PC-3 (cell line): ENCODE measurements at regions not wholly inside any gene's neighbourhood (a gene's known extent, or its start where the extent isn't known, plus 50 kb on each side); places are given as distances from the start of the nearest gene placed in this dataset.

Source experiments
- ATAC-seq: fragments of 200-7000 bp; cut with Tn5 transposase; 2 replicates; pipeline ENCODE4 v1.9.1; 2020; ENCODE audit warnings: mild to moderate bottlenecking, moderate library complexity
- BruUV-seq: library from RNA; stranded (reverse); fragments of 400-500 nt; replicated peaks from 2 replicates; lab custom pipeline; 2021; lab: Mats Ljungman, UMichigan
- CTCF ChIA-PET: fragments of 300-600 bp; sonication (Branson Sonifier 250); formaldehyde crosslinking; loops from one replicate; lab custom pipeline; 2022; ENCODE audit warnings: antibody characterized with exemption; lab: Charles Lee
- POLR2A ChIA-PET: fragments of 300-600 bp; sonication (Branson Sonifier 250); formaldehyde crosslinking; loops from one replicate; lab custom pipeline; 2022; ENCODE audit warnings: antibody characterized with exemption; ENCODE audit not compliant: unreplicated experiment; lab: Charles Lee
- DNase-seq: peaks from one replicate; pipeline ENCODE4 v3.0.0-alpha.2; 2015
- H2AFZ ChIP-seq: fragments of 300-600 bp; sonication (generic); 2 replicates; pipeline ENCODE4 v1.6.0; 2016; ENCODE audit warnings: antibody characterized with exemption, low read length
- H3F3A ChIP-seq: fragments of 300-600 bp; sonication (generic); one replicate; pipeline ENCODE4 v1.6.0; 2017; ENCODE audit warnings: antibody characterized with exemption, low read length, control low read depth, mild to moderate bottlenecking; ENCODE audit not compliant: unreplicated experiment
- H3K27ac ChIP-seq: fragments of 300-600 bp; sonication (generic); 2 replicates; pipeline ENCODE4 v1.5.1; 2016; ENCODE audit warnings: mild to moderate bottlenecking, low read length
- H3K27me3 ChIP-seq: fragments of 300-600 bp; sonication (generic); 2 replicates; pipeline ENCODE4 v1.6.1; 2016; ENCODE audit warnings: low read length, mixed read lengths
- H3K36me3 ChIP-seq: fragments of 300-600 bp; sonication (generic); 2 replicates; pipeline ENCODE4 v1.6.1; 2016; ENCODE audit warnings: low read depth, mixed run types, low read length, mixed read lengths
- H3K4me1 ChIP-seq: fragments of 300-600 bp; sonication (generic); 2 replicates; pipeline ENCODE4 v1.5.1; 2016; ENCODE audit warnings: low read length; ENCODE audit not compliant: insufficient read depth
- H3K4me2 ChIP-seq: fragments of 300-600 bp; sonication (generic); 2 replicates; pipeline ENCODE4 v1.6.0; 2016; ENCODE audit warnings: low read length
- H3K4me3 ChIP-seq: fragments of 300-600 bp; sonication (generic); 2 replicates; pipeline ENCODE4 v1.5.1; 2016; ENCODE audit warnings: mild to moderate bottlenecking, low read length, mixed read lengths
- H3K79me2 ChIP-seq: fragments of 300-600 bp; sonication (generic); 2 replicates; pipeline ENCODE4 v1.6.1; 2017; ENCODE audit warnings: low read length, mixed read lengths
- H3K9ac ChIP-seq: fragments of 300-600 bp; sonication (generic); 2 replicates; pipeline ENCODE4 v1.6.0; 2016; ENCODE audit warnings: mild to moderate bottlenecking, low read length
- H3K9me2 ChIP-seq: fragments of 300-600 bp; sonication (generic); replicated peaks from 2 replicates; pipeline ENCODE4 v1.6.1; 2016; ENCODE audit warnings: mixed run types, low read length, mixed read lengths
- H3K9me3 ChIP-seq: fragments of 300-600 bp; sonication (generic); 2 replicates; pipeline ENCODE4 v1.6.1; 2016; ENCODE audit warnings: low read length, mixed read lengths
- H4K20me1 ChIP-seq: fragments of 300-600 bp; sonication (generic); 2 replicates; pipeline ENCODE4 v1.6.1; 2016; ENCODE audit warnings: low read length, mixed read lengths
- EZH2 ChIP-seq: fragments of 300-600 bp; sonication (generic); IDR thresholded peaks from one replicate; pipeline ENCODE4 v1.6.1; 2017; ENCODE audit warnings: antibody characterized with exemption, mild to moderate bottlenecking, low read length; ENCODE audit not compliant: unreplicated experiment
- EZH2phosphoT487 ChIP-seq: fragments of 300-600 bp; sonication (generic); IDR thresholded peaks from 2 replicates; pipeline ENCODE4 v1.6.1; 2018; ENCODE audit warnings: mild to moderate bottlenecking, antibody characterized with exemption, low read length, borderline replicate concordance
- intact Hi-C: fragments of 100-400 bp; cut with micrococcal nuclease; formaldehyde crosslinking; loops from 2 replicates; pipeline ENCODE4 v1.9.0; 2023
- TF ChIP-seq, protein P1 (sequence below): fragments of 300-600 bp; sonication (generic); conservative IDR thresholded peaks from 2 replicates; pipeline ENCODE4 v1.5.1; 2017; ENCODE audit warnings: antibody characterized with exemption, low read depth, mild to moderate bottlenecking, low read length

DNA sequence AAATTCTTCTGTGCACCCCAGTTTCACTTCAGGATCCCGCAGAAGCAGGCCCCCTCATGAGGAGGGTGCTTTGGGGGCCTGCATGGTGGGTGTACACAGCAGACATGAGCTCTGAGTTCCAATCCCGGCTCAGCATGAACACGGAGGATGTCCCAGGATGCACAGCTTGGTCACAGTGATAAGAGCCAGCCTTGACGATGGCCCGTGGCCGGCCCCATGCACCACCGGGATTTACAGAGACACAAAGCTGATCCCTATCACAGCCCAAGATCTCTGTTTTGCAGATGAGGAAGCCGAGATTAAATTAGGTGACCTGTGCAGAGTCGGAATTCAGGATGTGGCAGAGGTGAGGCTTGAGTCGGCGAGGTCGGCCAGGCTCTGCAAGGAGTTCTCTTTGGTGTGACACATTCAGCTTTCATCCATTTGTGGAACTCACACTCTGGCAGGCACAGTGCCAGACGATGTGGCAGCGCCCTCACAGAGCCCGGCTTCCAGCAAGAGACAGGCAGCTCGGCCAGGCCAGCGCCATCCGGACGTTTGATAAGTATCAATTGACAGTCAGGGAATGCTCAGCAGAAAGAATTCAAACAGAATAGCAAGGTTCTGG is 456.3 kb upstream of the MYT1L start:
- no peaks in the 10 kb centered on the region for H3K79me2 ChIP-seq
- H3K9ac ChIP-seq, result no peak overlapping the region
- H3K27ac ChIP-seq, result no peak overlapping the region
- no peaks in the 10 kb centered on the region for H4K20me1 ChIP-seq
- ATAC-seq (no peak), DNase-seq (no peak)
- no peak overlapping the region for H2AFZ ChIP-seq
- H3F3A ChIP-seq, result no peaks in the 10 kb centered on the region
- BruUV-seq, result no TSS peak
- H3K36me3 ChIP-seq, result no peaks in the 10 kb centered on the region
- POLR2A ChIA-PET, result no interaction called here
- H3K4me3 ChIP-seq, result no peak overlapping the region
- intact Hi-C loops, result no loop called here
- CTCF ChIA-PET, result no interaction called here
- H3K9me2 ChIP-seq, result no peaks in the 10 kb centered on the region
- TF ChIP-seq, protein P1, sequence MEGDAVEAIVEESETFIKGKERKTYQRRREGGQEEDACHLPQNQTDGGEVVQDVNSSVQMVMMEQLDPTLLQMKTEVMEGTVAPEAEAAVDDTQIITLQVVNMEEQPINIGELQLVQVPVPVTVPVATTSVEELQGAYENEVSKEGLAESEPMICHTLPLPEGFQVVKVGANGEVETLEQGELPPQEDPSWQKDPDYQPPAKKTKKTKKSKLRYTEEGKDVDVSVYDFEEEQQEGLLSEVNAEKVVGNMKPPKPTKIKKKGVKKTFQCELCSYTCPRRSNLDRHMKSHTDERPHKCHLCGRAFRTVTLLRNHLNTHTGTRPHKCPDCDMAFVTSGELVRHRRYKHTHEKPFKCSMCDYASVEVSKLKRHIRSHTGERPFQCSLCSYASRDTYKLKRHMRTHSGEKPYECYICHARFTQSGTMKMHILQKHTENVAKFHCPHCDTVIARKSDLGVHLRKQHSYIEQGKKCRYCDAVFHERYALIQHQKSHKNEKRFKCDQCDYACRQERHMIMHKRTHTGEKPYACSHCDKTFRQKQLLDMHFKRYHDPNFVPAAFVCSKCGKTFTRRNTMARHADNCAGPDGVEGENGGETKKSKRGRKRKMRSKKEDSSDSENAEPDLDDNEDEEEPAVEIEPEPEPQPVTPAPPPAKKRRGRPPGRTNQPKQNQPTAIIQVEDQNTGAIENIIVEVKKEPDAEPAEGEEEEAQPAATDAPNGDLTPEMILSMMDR, result no peak
- H3K9me3 ChIP-seq, result no peaks in the 10 kb centered on the region
- H3K4me1 ChIP-seq, result no peaks in the 10 kb centered on the region
- peaks cover 48% of the 10 kb centered on the region for H3K27me3 ChIP-seq
- no peak overlapping the region for H3K4me2 ChIP-seq

GRCh38 chr2:2782007-2782406 is 450.9 kb upstream of the MYT1L start:
- H4K20me1 ChIP-seq, result no peaks in the 10 kb centered on the region
- no peaks in the 10 kb centered on the region for H3K79me2 ChIP-seq
- TF ChIP-seq EZH2phosphoT487 (no peak), EZH2 (no peak)
- TF ChIP-seq, protein P1, result no peak
- H3K9ac ChIP-seq, result no peak overlapping the region
- H3K4me3 ChIP-seq, result no peak overlapping the region
- no peaks in the 10 kb centered on the region for H3K36me3 ChIP-seq
- CTCF ChIA-PET, result no interaction called here
- no peaks in the 10 kb centered on the region for H3K9me2 ChIP-seq
- no peak overlapping the region for H3K27ac ChIP-seq
- DNase-seq (no peak), ATAC-seq (no peak)
- intact Hi-C loops, result no loop called here
- no peak overlapping the region for H3K4me2 ChIP-seq
- H3K4me1 ChIP-seq, result no peaks in the 10 kb centered on the region
- no peaks in the 10 kb centered on the region for H3K9me3 ChIP-seq
- H3K27me3 ChIP-seq, result 0 out of 2 replicates have a peak, but pooled peaks cover 2% of the 10 kb centered on the region
- no peaks in the 10 kb centered on the region for H3F3A ChIP-seq
- POLR2A ChIA-PET, result no interaction called here
- no TSS peak for BruUV-seq
- H2AFZ ChIP-seq, result no peak overlapping the region

DNA sequence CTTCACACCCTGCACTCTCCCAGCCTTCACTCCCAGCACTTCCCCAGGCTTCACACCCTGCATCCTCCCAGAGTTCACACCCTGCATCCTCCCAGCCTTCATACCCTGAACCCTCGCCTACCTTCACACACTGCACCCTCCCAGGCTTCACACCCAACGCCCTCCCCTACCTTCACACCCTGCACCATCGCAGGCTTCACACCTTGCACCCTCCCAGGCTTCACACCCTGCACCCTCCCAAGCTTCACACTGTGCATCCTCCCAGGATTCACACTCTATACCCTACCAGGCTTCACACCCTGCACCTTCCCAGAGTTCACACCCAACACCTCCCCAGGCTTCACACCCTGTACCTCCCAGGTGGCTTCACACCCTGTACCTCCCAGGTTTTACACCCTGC is 448.7 kb upstream of the MYT1L start:
- Histone ChIP-seq H3F3A (no peaks in the 10 kb centered on the region), H3K36me3 (no peaks in the 10 kb centered on the region), H3K79me2 (no peaks in the 10 kb centered on the region), H3K9me3 (no peaks in the 10 kb centered on the region), H2AFZ (no peak overlapping the region), H3K27me3 (no peaks in the 10 kb centered on the region), H3K27ac (no peak overlapping the region), H3K4me3 (no peak overlapping the region), H3K9ac (no peak overlapping the region), H3K4me2 (no peak overlapping the region), H3K9me2 (no peaks in the 10 kb centered on the region), H3K4me1 (no peaks in the 10 kb centered on the region), H4K20me1 (no peaks in the 10 kb centered on the region)
- BruUV-seq, result no TSS peak
- ChIA-PET CTCF (no interaction called here), POLR2A (no interaction called here)
- ATAC-seq, result no peak
- DNase-seq, result no peak
- intact Hi-C loops, result no loop called here
- no peak for TF ChIP-seq EZH2
- no peak for TF ChIP-seq EZH2phosphoT487
- TF ChIP-seq, protein P1, result no peak
